Endodermal cell (in vitro differentiated cells): ENCODE measurements at regions not wholly inside any gene's neighbourhood (a gene's known extent, or its start where the extent isn't known, plus 50 kb on each side); places are given as distances from the start of the nearest gene placed in this dataset.

Experiments
- DNase-seq: peaks from one replicate; pipeline ENCODE4 v3.0.0-alpha.2; 2017
- H3K27ac ChIP-seq: 2 replicates; pipeline ENCODE4 v1.5.1; 2013; ENCODE audit warnings: mild to moderate bottlenecking, low read depth, low read length, moderate library complexity
- H3K27me3 ChIP-seq: 2 replicates; pipeline ENCODE4 v1.6.1; 2013; ENCODE audit warnings: mild to moderate bottlenecking, low read length, moderate library complexity; ENCODE audit not compliant: insufficient read depth, control insufficient read depth, poor library complexity, severe bottlenecking
- H3K36me3 ChIP-seq: 2 replicates; pipeline ENCODE4 v1.7.0; 2013; ENCODE audit warnings: mild to moderate bottlenecking, low read length, moderate library complexity; ENCODE audit not compliant: control insufficient read depth, insufficient read depth
- H3K4me1 ChIP-seq: one replicate; pipeline ENCODE4 v1.7.0; 2013; ENCODE audit warnings: low read length; ENCODE audit not compliant: control insufficient read depth, insufficient read depth
- H3K4me3 ChIP-seq: 2 replicates; pipeline ENCODE4 v1.5.1; 2013; ENCODE audit warnings: mild to moderate bottlenecking, low read length, moderate library complexity
- H3K9ac ChIP-seq: 2 replicates; pipeline ENCODE4 v1.6.1; 2013; ENCODE audit warnings: mild to moderate bottlenecking, low read length, moderate library complexity; ENCODE audit not compliant: poor library complexity, severe bottlenecking; ENCODE audit errors: extremely low read depth
- H3K9me3 ChIP-seq: 2 replicates; pipeline ENCODE4 v1.6.1; 2013; ENCODE audit warnings: mild to moderate bottlenecking, low read length, moderate library complexity; ENCODE audit not compliant: control insufficient read depth
- H3K27ac Mint-ChIP-seq: 2 replicates; pipeline ENCODE4 v1.8.0; 2020; ENCODE audit warnings: mixed read lengths
- H3K27me3 Mint-ChIP-seq: 2 replicates; pipeline ENCODE4 v1.8.0; 2021; ENCODE audit warnings: mild to moderate bottlenecking, mixed read lengths; ENCODE audit not compliant: insufficient read depth
- H3K36me3 Mint-ChIP-seq: 2 replicates; pipeline ENCODE4 v1.8.0; 2020; ENCODE audit warnings: low read depth, mixed read lengths
- H3K4me1 Mint-ChIP-seq: 2 replicates; pipeline ENCODE4 v1.8.0; 2020; ENCODE audit warnings: mixed read lengths
- H3K4me3 Mint-ChIP-seq: 2 replicates; pipeline ENCODE4 v1.8.0; 2020; ENCODE audit warnings: mild to moderate bottlenecking, moderate library complexity, mixed read lengths
- H3K9me3 Mint-ChIP-seq: 2 replicates; pipeline ENCODE4 v1.8.0; 2020; ENCODE audit warnings: mild to moderate bottlenecking, mixed read lengths
- WGBS, 2 experiments: methylation state at CpG; one replicate each; pipeline versions ENCODE4 v1.1.5 to v1.1.7; 2013; ENCODE audit warnings: missing lambda C conversion rate in 2 of 2, mixed read lengths in 1 of 2; ENCODE audit not compliant: insufficient coverage in 1 of 2, insufficient read length in 1 of 2; 5-methylcytosine and 5-hydroxymethylcytosine counted together
- TF ChIP-seq, protein P1 (sequence below): fragments of 200-600 bp; sonication (generic); conservative IDR thresholded peaks from 2 replicates; pipeline ENCODE4 v1.5.0; 2021; ENCODE audit warnings: antibody characterized with exemption, mild to moderate bottlenecking

DNA sequence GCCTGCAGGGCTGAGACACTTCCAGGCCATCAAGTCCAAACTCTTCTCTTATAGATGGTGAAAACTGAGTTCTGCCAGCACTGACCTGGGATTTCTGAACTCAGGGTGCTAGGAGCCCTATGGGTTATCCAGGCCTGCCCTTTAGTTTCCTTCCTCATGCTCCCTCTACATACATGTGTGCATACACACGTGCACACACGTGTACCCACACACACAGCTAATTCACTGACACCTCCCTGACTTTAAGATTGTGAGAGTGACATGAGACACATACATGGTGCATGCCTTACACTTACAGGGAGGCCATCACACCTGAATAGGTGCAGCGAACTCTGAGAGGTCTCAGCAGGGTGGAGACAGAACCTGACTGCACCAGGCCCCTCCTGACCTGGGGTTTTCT, 267.4 kb downstream of the CYP26B1 start:
- H3K9me3 Mint-ChIP-seq, result no peaks in the 10 kb centered on the region
- no peak overlapping the region for H3K9ac ChIP-seq
- no peaks in the 10 kb centered on the region for H3K4me1 ChIP-seq
- no peak overlapping the region for H3K27ac ChIP-seq
- H3K4me1 Mint-ChIP-seq, result peaks cover 5% of the 10 kb centered on the region
- WGBS, 2 experiments, result 85 to 96% methylated on average over 3 of the region's 3 CpGs
- H3K36me3 ChIP-seq, result no peaks in the 10 kb centered on the region
- peaks cover 7% of the 10 kb centered on the region for H3K27me3 ChIP-seq
- no peak for DNase-seq
- H3K4me3 Mint-ChIP-seq, result no peak overlapping the region
- H3K36me3 Mint-ChIP-seq, result no peaks in the 10 kb centered on the region
- H3K27me3 Mint-ChIP-seq, result peaks cover 4% of the 10 kb centered on the region
- no peaks in the 10 kb centered on the region for H3K9me3 ChIP-seq
- TF ChIP-seq, protein P1, sequence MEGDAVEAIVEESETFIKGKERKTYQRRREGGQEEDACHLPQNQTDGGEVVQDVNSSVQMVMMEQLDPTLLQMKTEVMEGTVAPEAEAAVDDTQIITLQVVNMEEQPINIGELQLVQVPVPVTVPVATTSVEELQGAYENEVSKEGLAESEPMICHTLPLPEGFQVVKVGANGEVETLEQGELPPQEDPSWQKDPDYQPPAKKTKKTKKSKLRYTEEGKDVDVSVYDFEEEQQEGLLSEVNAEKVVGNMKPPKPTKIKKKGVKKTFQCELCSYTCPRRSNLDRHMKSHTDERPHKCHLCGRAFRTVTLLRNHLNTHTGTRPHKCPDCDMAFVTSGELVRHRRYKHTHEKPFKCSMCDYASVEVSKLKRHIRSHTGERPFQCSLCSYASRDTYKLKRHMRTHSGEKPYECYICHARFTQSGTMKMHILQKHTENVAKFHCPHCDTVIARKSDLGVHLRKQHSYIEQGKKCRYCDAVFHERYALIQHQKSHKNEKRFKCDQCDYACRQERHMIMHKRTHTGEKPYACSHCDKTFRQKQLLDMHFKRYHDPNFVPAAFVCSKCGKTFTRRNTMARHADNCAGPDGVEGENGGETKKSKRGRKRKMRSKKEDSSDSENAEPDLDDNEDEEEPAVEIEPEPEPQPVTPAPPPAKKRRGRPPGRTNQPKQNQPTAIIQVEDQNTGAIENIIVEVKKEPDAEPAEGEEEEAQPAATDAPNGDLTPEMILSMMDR, result no peak
- H3K27ac Mint-ChIP-seq, result no peak overlapping the region
- no peak overlapping the region for H3K4me3 ChIP-seq

- peak; percentile 42 for DNase-seq
These were observed 268.0 kb downstream of the CYP26B1 start for GRCh38 chr2:71879509-71880184.

GRCh38 chr2:71878626-71879508, 268.8 kb downstream of the CYP26B1 start:
- H3K27ac Mint-ChIP-seq, result no peak overlapping the region
- no peak overlapping the region for H3K4me3 Mint-ChIP-seq
- H3K27me3 Mint-ChIP-seq, result peaks cover 4% of the 10 kb centered on the region
- Histone ChIP-seq H3K27ac (no peak overlapping the region), H3K9ac (no peak overlapping the region), H3K4me1 (no peaks in the 10 kb centered on the region), H3K9me3 (no peaks in the 10 kb centered on the region), H3K27me3 (peaks cover 7% of the 10 kb centered on the region), H3K4me3 (no peak overlapping the region), H3K36me3 (no peaks in the 10 kb centered on the region)
- no peaks in the 10 kb centered on the region for H3K9me3 Mint-ChIP-seq
- H3K36me3 Mint-ChIP-seq, result no peaks in the 10 kb centered on the region
- no peak for DNase-seq
- WGBS, 2 experiments, result 91 to 93% methylated on average over 6 to 13 of the region's 13 CpGs
- H3K4me1 Mint-ChIP-seq, result peaks cover 5% of the 10 kb centered on the region
- TF ChIP-seq, protein P1, result no peak

More at GRCh38 chr2:71879509-71880184, 268.0 kb downstream of the CYP26B1 start:
- TF ChIP-seq, protein P1, result no peak
- H3K9ac ChIP-seq, result no peak overlapping the region
- Mint-ChIP-seq H3K4me3 (no peak overlapping the region), H3K36me3 (no peaks in the 10 kb centered on the region), H3K9me3 (no peaks in the 10 kb centered on the region), H3K27ac (no peak overlapping the region), H3K27me3 (peaks cover 4% of the 10 kb centered on the region), H3K4me1 (peaks cover 5% of the 10 kb centered on the region)
- no peaks in the 10 kb centered on the region for H3K4me1 ChIP-seq
- H3K4me3 ChIP-seq, result no peak overlapping the region
- WGBS, 2 experiments, result 74 to 88% methylated on average over 6 to 13 of the region's 13 CpGs
- H3K9me3 ChIP-seq, result no peaks in the 10 kb centered on the region
- no peak overlapping the region for H3K27ac ChIP-seq
- no peaks in the 10 kb centered on the region for H3K36me3 ChIP-seq
- H3K27me3 ChIP-seq, result peaks cover 7% of the 10 kb centered on the region
